ENCODE measurements at regions not wholly inside any gene's neighbourhood (a gene's known extent, or its start where the extent isn't known, plus 50 kb on each side); places are given as distances from the start of the nearest gene placed in this dataset.

GRCh38 chr1:228853191-228853590 lies 117.9 kb downstream of the RHOU start:
- TF ChIP-seq YY1 (IDR thresholded peaks at IDR 0.05; ENCODE audit: insufficient read depth, insufficient read length) (no peak), SUZ12 (IDR thresholded peaks at IDR 0.05; ENCODE audit: extremely low read depth, insufficient read depth, insufficient read length) (no peak), ZNF274 (IDR thresholded peaks at IDR 0.05; ENCODE audit: low read depth, low read length) (no peak)
- Histone ChIP-seq H3K9ac (ENCODE audit: insufficient read length, low read depth) (no peak overlapping the region), H3K27me3 (ENCODE audit: insufficient read depth, insufficient read length) (peaks cover 7% of the 10 kb centered on the region), H3K4me1 (ENCODE audit: insufficient read depth, insufficient read length) (peaks cover 7% of the 10 kb centered on the region), H3K36me3 (ENCODE audit: insufficient read depth, insufficient read length, low read length) (no peaks in the 10 kb centered on the region), H3K9me3 (ENCODE audit: insufficient read depth, low read length) (peaks cover 8% of the 10 kb centered on the region; the same call in 1 of the 2 replicates), H3K4me3 (ENCODE audit: insufficient read length, low read depth) (no peak overlapping the region)
- DNase-seq (ENCODE audit: low read depth, low spot score) = no peak

GRCh38 chr1:228853637-228854036 lies 118.4 kb downstream of the RHOU start:
- H3K4me3 ChIP-seq (ENCODE audit: insufficient read length, low read depth) = no peak overlapping the region
- H3K9ac ChIP-seq (ENCODE audit: insufficient read length, low read depth) = no peak overlapping the region
- H3K4me1 ChIP-seq (ENCODE audit: insufficient read depth, insufficient read length) = peaks cover 4% of the 10 kb centered on the region
- H3K9me3 ChIP-seq (ENCODE audit: insufficient read depth, low read length) = peaks cover 8% of the 10 kb centered on the region; the same call in 1 of the 2 replicates
- no peaks in the 10 kb centered on the region for H3K36me3 ChIP-seq (ENCODE audit: insufficient read depth, insufficient read length, low read length)
- TF ChIP-seq ZNF274 (IDR thresholded peaks at IDR 0.05; ENCODE audit: low read depth, low read length) = no peak
- TF ChIP-seq SUZ12 (IDR thresholded peaks at IDR 0.05; ENCODE audit: extremely low read depth, insufficient read depth, insufficient read length) = no peak
- no peak for TF ChIP-seq YY1 (IDR thresholded peaks at IDR 0.05; ENCODE audit: insufficient read depth, insufficient read length)
- peaks cover 7% of the 10 kb centered on the region for H3K27me3 ChIP-seq (ENCODE audit: insufficient read depth, insufficient read length)
- no peak for DNase-seq (ENCODE audit: low read depth, low spot score)

- peaks cover 4% of the 10 kb centered on the region for H3K4me1 ChIP-seq (ENCODE audit: insufficient read depth, insufficient read length)
- TF ChIP-seq SUZ12 (IDR thresholded peaks at IDR 0.05; ENCODE audit: extremely low read depth, insufficient read depth, insufficient read length) (no peak), ZNF274 (IDR thresholded peaks at IDR 0.05; ENCODE audit: low read depth, low read length) (no peak), YY1 (IDR thresholded peaks at IDR 0.05; ENCODE audit: insufficient read depth, insufficient read length) (no peak)
- no peaks in the 10 kb centered on the region for H3K36me3 ChIP-seq (ENCODE audit: insufficient read depth, insufficient read length, low read length)
- H3K27me3 ChIP-seq (ENCODE audit: insufficient read depth, insufficient read length) = peaks cover 7% of the 10 kb centered on the region
- H3K4me3 ChIP-seq (ENCODE audit: insufficient read length, low read depth) = no peak overlapping the region
- no peak for DNase-seq (ENCODE audit: low read depth, low spot score)
- H3K9ac ChIP-seq (ENCODE audit: insufficient read length, low read depth) = no peak overlapping the region
- H3K9me3 ChIP-seq (ENCODE audit: insufficient read depth, low read length) = peaks cover 8% of the 10 kb centered on the region; the same call in 1 of the 2 replicates
Observed at GRCh38 chr1:228854907-228855306, 119.6 kb downstream of the RHOU start.

- H3K4me1 ChIP-seq (ENCODE audit: insufficient read depth, insufficient read length) = peaks cover 4% of the 10 kb centered on the region
- no peaks in the 10 kb centered on the region for H3K27me3 ChIP-seq (ENCODE audit: insufficient read depth, insufficient read length)
- no peaks in the 10 kb centered on the region for H3K9me3 ChIP-seq (ENCODE audit: insufficient read depth, low read length)
- no peak for TF ChIP-seq YY1 (IDR thresholded peaks at IDR 0.05; ENCODE audit: insufficient read depth, insufficient read length)
- TF ChIP-seq SUZ12 (IDR thresholded peaks at IDR 0.05; ENCODE audit: extremely low read depth, insufficient read depth, insufficient read length) = no peak
- TF ChIP-seq ZNF274 (IDR thresholded peaks at IDR 0.05; ENCODE audit: low read depth, low read length) = no peak
- H3K36me3 ChIP-seq (ENCODE audit: insufficient read depth, insufficient read length, low read length) = no peaks in the 10 kb centered on the region
- no peak overlapping the region for H3K4me3 ChIP-seq (ENCODE audit: insufficient read length, low read depth)
- DNase-seq (ENCODE audit: low read depth, low spot score) = no peak
- H3K9ac ChIP-seq (ENCODE audit: insufficient read length, low read depth) = no peak overlapping the region
Observed at GRCh38 chr1:228857611-228858010, 122.3 kb downstream of the RHOU start.

GRCh38 chr1:228860911-228861831 lies 125.9 kb downstream of the RHOU start:
- no peak for TF ChIP-seq SUZ12 (IDR thresholded peaks at IDR 0.05; ENCODE audit: extremely low read depth, insufficient read depth, insufficient read length)
- TF ChIP-seq ZNF274 (IDR thresholded peaks at IDR 0.05; ENCODE audit: low read depth, low read length) = no peak
- no peak for TF ChIP-seq YY1 (IDR thresholded peaks at IDR 0.05; ENCODE audit: insufficient read depth, insufficient read length)
- H3K27me3 ChIP-seq (ENCODE audit: insufficient read depth, insufficient read length) = no peaks in the 10 kb centered on the region
- no peaks in the 10 kb centered on the region for H3K36me3 ChIP-seq (ENCODE audit: insufficient read depth, insufficient read length, low read length)
- DNase-seq (ENCODE audit: low read depth, low spot score) = no peak
- H3K9ac ChIP-seq (ENCODE audit: insufficient read length, low read depth) = no peak overlapping the region
- H3K9me3 ChIP-seq (ENCODE audit: insufficient read depth, low read length) = no peaks in the 10 kb centered on the region
- H3K4me1 ChIP-seq (ENCODE audit: insufficient read depth, insufficient read length) = peaks cover 13% of the 10 kb centered on the region
- no peak overlapping the region for H3K4me3 ChIP-seq (ENCODE audit: insufficient read length, low read depth)

GRCh38 chr1:228861832-228862180 lies 126.5 kb downstream of the RHOU start:
- H3K4me3 ChIP-seq (ENCODE audit: insufficient read length, low read depth) = no peak overlapping the region
- H3K36me3 ChIP-seq (ENCODE audit: insufficient read depth, insufficient read length, low read length) = no peaks in the 10 kb centered on the region
- no peaks in the 10 kb centered on the region for H3K9me3 ChIP-seq (ENCODE audit: insufficient read depth, low read length)
- no peak for TF ChIP-seq SUZ12 (IDR thresholded peaks at IDR 0.05; ENCODE audit: extremely low read depth, insufficient read depth, insufficient read length)
- no peak for TF ChIP-seq ZNF274 (IDR thresholded peaks at IDR 0.05; ENCODE audit: low read depth, low read length)
- TF ChIP-seq YY1 (IDR thresholded peaks at IDR 0.05; ENCODE audit: insufficient read depth, insufficient read length) = no peak
- no peak overlapping the region for H3K9ac ChIP-seq (ENCODE audit: insufficient read length, low read depth)
- peaks cover 16% of the 10 kb centered on the region for H3K4me1 ChIP-seq (ENCODE audit: insufficient read depth, insufficient read length)
- no peak for DNase-seq (ENCODE audit: low read depth, low spot score)
- no peaks in the 10 kb centered on the region for H3K27me3 ChIP-seq (ENCODE audit: insufficient read depth, insufficient read length)

All from NT2/D1 (cell line).